ENCODE measurements at regions not wholly inside any gene's neighbourhood (a gene's known extent, or its start where the extent isn't known, plus 50 kb on each side); places are given as distances from the start of the nearest gene placed in this dataset.

- TF ChIP-seq REST (IDR thresholded peaks at IDR 0.05; ENCODE audit: low read depth) (no peak), YY1 (IDR thresholded peaks at IDR 0.05; ENCODE audit: low read depth) (no peak), TAF1 (IDR thresholded peaks at IDR 0.05; ENCODE audit: low read depth) (no peak), FOXM1 (IDR thresholded peaks at IDR 0.05; ENCODE audit: borderline replicate concordance, low read depth) (no peak), RAD21 (IDR thresholded peaks at IDR 0.05; ENCODE audit: low read depth) (no peak), TEAD4 (IDR thresholded peaks at IDR 0.05) (no peak), ZBTB7A (IDR thresholded peaks at IDR 0.05; ENCODE audit: low read depth) (no peak), MAX (IDR thresholded peaks at IDR 0.05) (no peak), EP300 (IDR thresholded peaks at IDR 0.05; ENCODE audit: borderline replicate concordance) (no peak), CEBPB (IDR thresholded peaks at IDR 0.05) (no peak), EGR1 (IDR thresholded peaks at IDR 0.05) (no peak), USF1 (IDR thresholded peaks at IDR 0.05) (no peak), CREB1 (IDR thresholded peaks at IDR 0.05; ENCODE audit: low read depth) (no peak)
These were observed 280.4 kb downstream of the MTERF1 start for GRCh38 chr7:91600112-91600511.

Measured in Ishikawa (cell line).